SU-DHL-6 (cell line): ENCODE measurements at regions not wholly inside any gene's neighbourhood (a gene's known extent, or its start where the extent isn't known, plus 50 kb on each side); places are given as distances from the start of the nearest gene placed in this dataset.
"Not testable (repeated sequence)": the region's sequence is repeated elsewhere in the genome, so short reads cannot be mapped to it uniquely, and the experiment has no call there.

Source experiments
- H2AFZ ChIP-seq: fragments of 200-600 bp; sonication (generic); 2 replicates; pipeline ENCODE4 v1.6.1; 2014; ENCODE audit warnings: low read depth, mild to moderate bottlenecking, moderate library complexity, mixed read lengths, antibody characterized with exemption, low read length; ENCODE audit not compliant: severe bottlenecking
- H3F3A ChIP-seq: fragments of 200-600 bp; shearing (Covaris generic); 2 replicates; pipeline ENCODE4 v1.6.0; 2016; ENCODE audit warnings: antibody characterized with exemption, mild to moderate bottlenecking; ENCODE audit not compliant: insufficient read depth
- H3K27ac ChIP-seq: fragments of 200-600 bp; sonication (generic); 2 replicates; pipeline ENCODE4 v1.5.1; 2016; ENCODE audit warnings: low read depth, mild to moderate bottlenecking, low read length, moderate library complexity, mixed read lengths
- H3K27me3 ChIP-seq: fragments of 200-600 bp; sonication (generic), shearing (Covaris generic); 2 replicates; pipeline ENCODE4 v1.6.0; 2014; ENCODE audit warnings: mild to moderate bottlenecking, low read length
- H3K36me3 ChIP-seq: fragments of 200-600 bp; sonication (generic); 2 replicates; pipeline ENCODE4 v1.6.1; 2014; ENCODE audit warnings: mild to moderate bottlenecking, low read length, mixed read lengths
- H3K4me2 ChIP-seq: fragments of 300-600, 200-600 bp; shearing (Covaris generic), sonication (generic); 2 replicates; pipeline ENCODE4 v1.6.0; 2014; ENCODE audit warnings: low read length, low read depth, mild to moderate bottlenecking; ENCODE audit not compliant: poor library complexity, severe bottlenecking
- H3K4me3 ChIP-seq: fragments of 200-600 bp; sonication (generic); 2 replicates; pipeline ENCODE4 v1.5.1; 2014; ENCODE audit warnings: antibody characterized with exemption, low read length, mild to moderate bottlenecking, mixed read lengths; ENCODE audit not compliant: insufficient read depth, poor library complexity, severe bottlenecking
- H3K79me2 ChIP-seq: fragments of 200-600 bp; sonication (generic); 2 replicates; pipeline ENCODE4 v1.6.1; 2014; ENCODE audit warnings: mild to moderate bottlenecking, low read length, moderate library complexity; ENCODE audit not compliant: insufficient read depth
- H3K9ac ChIP-seq: fragments of 200-600 bp; sonication (generic); 2 replicates; pipeline ENCODE4 v1.7.0; 2014; ENCODE audit warnings: mild to moderate bottlenecking, low read length
- H3K9me2 ChIP-seq: fragments of 200-600 bp; sonication (generic); replicated peaks from 2 replicates; pipeline ENCODE4 v1.6.1; 2014; ENCODE audit warnings: low read length; ENCODE audit not compliant: insufficient read depth
- H3K9me3 ChIP-seq: fragments of 200-600 bp; sonication (generic); 2 replicates; pipeline ENCODE4 v1.6.1; 2014; ENCODE audit warnings: low read length, mixed read lengths; ENCODE audit not compliant: insufficient read depth
- H4K20me1 ChIP-seq: fragments of 200-600 bp; sonication (generic); 2 replicates; pipeline ENCODE4 v1.6.1; 2014; ENCODE audit warnings: low read depth, mild to moderate bottlenecking, antibody characterized with exemption, low read length, moderate library complexity, mixed read lengths
- EZH2phosphoT487 ChIP-seq: fragments of 200-600 bp; sonication (generic), shearing (Covaris generic); conservative IDR thresholded peaks from 2 replicates; pipeline ENCODE4 v1.6.1; 2018; ENCODE audit warnings: mild to moderate bottlenecking, antibody characterized with exemption, low read length, moderate library complexity, mixed read lengths
- TF ChIP-seq, protein P1 (sequence below): fragments of 200-600 bp; sonication (generic); IDR thresholded peaks from one replicate; pipeline ENCODE4 v1.5.1; 2017; ENCODE audit warnings: antibody characterized with exemption, mild to moderate bottlenecking, low read length, moderate library complexity; ENCODE audit not compliant: insufficient read depth, poor library complexity, severe bottlenecking

DNA sequence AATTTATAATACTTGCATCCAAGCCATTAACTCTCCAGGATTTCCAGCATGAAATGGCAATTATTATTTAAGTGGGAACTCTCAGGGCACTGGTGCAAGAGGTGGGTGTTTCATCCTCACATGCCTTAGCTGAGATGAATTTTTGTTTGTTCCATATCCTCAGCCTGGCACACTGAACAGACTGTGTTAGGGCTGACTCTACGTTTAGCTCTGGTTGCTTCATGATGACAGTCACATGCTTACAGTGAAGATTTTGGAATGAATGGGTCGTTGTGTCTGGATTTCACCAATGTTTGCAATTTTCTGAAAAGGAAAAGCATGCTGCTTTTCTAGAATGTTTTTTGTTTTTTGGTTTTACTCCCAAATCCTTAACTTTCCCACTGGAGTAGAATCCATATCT is 246.6 kb downstream of the INSC start:
- H4K20me1 ChIP-seq = no peaks in the 10 kb centered on the region
- H3K4me3 ChIP-seq = no peak overlapping the region
- no peaks in the 10 kb centered on the region for H3K27me3 ChIP-seq
- no peak overlapping the region for H3K27ac ChIP-seq
- H3K36me3 ChIP-seq = no peaks in the 10 kb centered on the region
- H3K9ac ChIP-seq = no peak overlapping the region
- H3K4me2 ChIP-seq = no peak overlapping the region
- H3K9me2 ChIP-seq = no peaks in the 10 kb centered on the region
- no peaks in the 10 kb centered on the region for H3K9me3 ChIP-seq
- H2AFZ ChIP-seq = no peak overlapping the region
- TF ChIP-seq, protein P1, sequence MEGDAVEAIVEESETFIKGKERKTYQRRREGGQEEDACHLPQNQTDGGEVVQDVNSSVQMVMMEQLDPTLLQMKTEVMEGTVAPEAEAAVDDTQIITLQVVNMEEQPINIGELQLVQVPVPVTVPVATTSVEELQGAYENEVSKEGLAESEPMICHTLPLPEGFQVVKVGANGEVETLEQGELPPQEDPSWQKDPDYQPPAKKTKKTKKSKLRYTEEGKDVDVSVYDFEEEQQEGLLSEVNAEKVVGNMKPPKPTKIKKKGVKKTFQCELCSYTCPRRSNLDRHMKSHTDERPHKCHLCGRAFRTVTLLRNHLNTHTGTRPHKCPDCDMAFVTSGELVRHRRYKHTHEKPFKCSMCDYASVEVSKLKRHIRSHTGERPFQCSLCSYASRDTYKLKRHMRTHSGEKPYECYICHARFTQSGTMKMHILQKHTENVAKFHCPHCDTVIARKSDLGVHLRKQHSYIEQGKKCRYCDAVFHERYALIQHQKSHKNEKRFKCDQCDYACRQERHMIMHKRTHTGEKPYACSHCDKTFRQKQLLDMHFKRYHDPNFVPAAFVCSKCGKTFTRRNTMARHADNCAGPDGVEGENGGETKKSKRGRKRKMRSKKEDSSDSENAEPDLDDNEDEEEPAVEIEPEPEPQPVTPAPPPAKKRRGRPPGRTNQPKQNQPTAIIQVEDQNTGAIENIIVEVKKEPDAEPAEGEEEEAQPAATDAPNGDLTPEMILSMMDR = no peak
- TF ChIP-seq EZH2phosphoT487 = no peak
- no peaks in the 10 kb centered on the region for H3K79me2 ChIP-seq
- no peaks in the 10 kb centered on the region for H3F3A ChIP-seq

DNA sequence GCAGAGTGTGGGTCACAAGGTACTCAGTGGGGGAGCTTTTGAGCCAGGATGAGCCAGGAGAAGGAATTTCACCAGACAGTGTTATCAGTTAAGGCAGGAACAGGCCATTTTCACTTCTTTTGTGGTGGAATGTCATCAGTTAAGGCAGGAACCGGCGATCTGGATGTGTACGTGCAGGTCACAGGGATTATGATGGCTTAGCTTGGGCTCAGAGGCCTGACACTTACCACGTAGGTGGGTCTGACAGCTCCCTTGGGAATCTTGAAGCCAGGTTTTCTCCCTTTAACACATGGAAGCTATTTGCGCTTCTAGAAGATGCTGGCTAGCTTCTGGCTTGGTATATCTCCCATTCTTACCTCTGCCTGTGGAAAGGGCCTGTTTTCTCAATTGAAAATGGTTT is 250.6 kb downstream of the INSC start:
- not testable (repeated sequence) for H3K9ac ChIP-seq, H3K9me3 ChIP-seq, H3K36me3 ChIP-seq, H3K4me2 ChIP-seq, H3K4me3 ChIP-seq, H4K20me1 ChIP-seq, H3K79me2 ChIP-seq, H3K9me2 ChIP-seq, H3F3A ChIP-seq, H3K27ac ChIP-seq, H2AFZ ChIP-seq, H3K27me3 ChIP-seq

DNA sequence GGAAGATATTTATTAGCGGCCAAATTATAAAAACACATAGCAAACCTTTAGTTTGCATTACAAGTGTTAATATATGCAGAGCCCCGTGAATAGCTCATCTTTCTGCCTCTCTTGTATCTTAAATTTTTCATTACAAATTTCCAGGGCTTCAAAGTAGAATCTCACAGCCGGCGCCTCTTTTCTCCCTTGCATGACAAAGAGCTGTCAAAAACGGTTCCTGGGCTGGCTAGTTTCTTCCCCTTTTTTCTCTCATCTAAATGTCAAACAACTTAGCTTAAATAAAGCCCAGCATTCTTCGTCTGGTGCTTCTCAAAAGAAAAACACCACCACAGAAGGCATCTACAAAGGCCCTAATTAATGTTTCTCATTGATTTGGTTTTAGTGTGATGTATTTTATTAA is 253.0 kb downstream of the INSC start:
- Histone ChIP-seq H3K4me3 (no peak overlapping the region), H3K4me2 (no peak overlapping the region), H3K36me3 (no peaks in the 10 kb centered on the region), H3K9ac (no peak overlapping the region), H4K20me1 (no peaks in the 10 kb centered on the region), H3K9me3 (no peaks in the 10 kb centered on the region), H3K27me3 (no peaks in the 10 kb centered on the region), H3F3A (no peaks in the 10 kb centered on the region), H3K9me2 (no peaks in the 10 kb centered on the region), H3K79me2 (no peaks in the 10 kb centered on the region), H2AFZ (no peak overlapping the region), H3K27ac (no peak overlapping the region)
- TF ChIP-seq, protein P1 = no peak
- TF ChIP-seq EZH2phosphoT487 = no peak

DNA sequence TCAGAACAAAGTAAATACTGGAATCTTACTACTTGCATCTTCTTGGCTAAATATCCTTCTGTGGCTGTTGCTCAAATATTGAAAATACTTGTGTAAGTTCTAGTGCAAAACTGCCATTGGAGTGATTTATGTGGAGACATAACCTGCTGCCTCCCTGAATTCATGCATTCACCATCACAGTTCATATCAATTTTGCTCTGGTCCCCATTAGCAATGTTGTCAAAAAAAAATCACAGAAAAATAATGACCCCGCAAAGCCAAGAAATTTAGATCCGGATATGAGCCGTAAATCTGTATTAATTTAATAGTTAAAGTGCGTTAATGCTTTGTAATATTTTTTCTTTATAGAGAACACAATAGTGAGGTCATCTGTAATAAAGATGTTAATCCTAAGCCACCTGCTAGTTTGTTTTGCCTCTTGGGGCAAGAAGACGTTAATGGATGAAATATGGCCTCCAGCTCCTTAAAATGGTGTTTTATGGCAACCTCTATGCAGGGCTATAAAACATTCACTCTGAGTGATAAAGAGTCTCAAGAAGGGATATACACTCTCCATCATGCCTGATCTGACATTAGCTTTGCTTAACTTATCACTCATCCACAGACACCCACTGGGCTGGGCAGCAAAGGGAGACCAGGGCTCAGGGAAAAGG is 255.9 kb downstream of the INSC start:
- H3K4me3 ChIP-seq = no peak overlapping the region
- no peaks in the 10 kb centered on the region for H3K9me2 ChIP-seq
- no peaks in the 10 kb centered on the region for H3K27me3 ChIP-seq
- H3K27ac ChIP-seq = no peak overlapping the region
- H2AFZ ChIP-seq = no peak overlapping the region
- H3K36me3 ChIP-seq = no peaks in the 10 kb centered on the region
- H3K79me2 ChIP-seq = no peaks in the 10 kb centered on the region
- H3K4me2 ChIP-seq = no peak overlapping the region
- no peak for TF ChIP-seq EZH2phosphoT487
- TF ChIP-seq, protein P1 = no peak
- H4K20me1 ChIP-seq = no peaks in the 10 kb centered on the region
- H3K9ac ChIP-seq = no peak overlapping the region
- no peaks in the 10 kb centered on the region for H3F3A ChIP-seq
- no peaks in the 10 kb centered on the region for H3K9me3 ChIP-seq
